SU-DHL-6 (cell line): ENCODE measurements at regions not wholly inside any gene's neighbourhood (a gene's known extent, or its start where the extent isn't known, plus 50 kb on each side); places are given as distances from the start of the nearest gene placed in this dataset.
A peak's percentile ranks its signal among the peaks of the same experiment; 100 is the strongest.

Experiments used
- H2AFZ ChIP-seq: fragments of 200-600 bp; sonication (generic); 2 replicates; pipeline ENCODE4 v1.6.1; 2014; ENCODE audit warnings: low read depth, mild to moderate bottlenecking, moderate library complexity, mixed read lengths, antibody characterized with exemption, low read length; ENCODE audit not compliant: severe bottlenecking
- H3F3A ChIP-seq: fragments of 200-600 bp; shearing (Covaris generic); 2 replicates; pipeline ENCODE4 v1.6.0; 2016; ENCODE audit warnings: antibody characterized with exemption, mild to moderate bottlenecking; ENCODE audit not compliant: insufficient read depth
- H3K27ac ChIP-seq: fragments of 200-600 bp; sonication (generic); 2 replicates; pipeline ENCODE4 v1.5.1; 2016; ENCODE audit warnings: low read depth, mild to moderate bottlenecking, low read length, moderate library complexity, mixed read lengths
- H3K27me3 ChIP-seq: fragments of 200-600 bp; sonication (generic), shearing (Covaris generic); 2 replicates; pipeline ENCODE4 v1.6.0; 2014; ENCODE audit warnings: mild to moderate bottlenecking, low read length
- H3K36me3 ChIP-seq: fragments of 200-600 bp; sonication (generic); 2 replicates; pipeline ENCODE4 v1.6.1; 2014; ENCODE audit warnings: mild to moderate bottlenecking, low read length, mixed read lengths
- H3K4me2 ChIP-seq: fragments of 300-600, 200-600 bp; shearing (Covaris generic), sonication (generic); 2 replicates; pipeline ENCODE4 v1.6.0; 2014; ENCODE audit warnings: low read length, low read depth, mild to moderate bottlenecking; ENCODE audit not compliant: poor library complexity, severe bottlenecking
- H3K4me3 ChIP-seq: fragments of 200-600 bp; sonication (generic); 2 replicates; pipeline ENCODE4 v1.5.1; 2014; ENCODE audit warnings: antibody characterized with exemption, low read length, mild to moderate bottlenecking, mixed read lengths; ENCODE audit not compliant: insufficient read depth, poor library complexity, severe bottlenecking
- H3K79me2 ChIP-seq: fragments of 200-600 bp; sonication (generic); 2 replicates; pipeline ENCODE4 v1.6.1; 2014; ENCODE audit warnings: mild to moderate bottlenecking, low read length, moderate library complexity; ENCODE audit not compliant: insufficient read depth
- H3K9ac ChIP-seq: fragments of 200-600 bp; sonication (generic); 2 replicates; pipeline ENCODE4 v1.7.0; 2014; ENCODE audit warnings: mild to moderate bottlenecking, low read length
- H3K9me2 ChIP-seq: fragments of 200-600 bp; sonication (generic); replicated peaks from 2 replicates; pipeline ENCODE4 v1.6.1; 2014; ENCODE audit warnings: low read length; ENCODE audit not compliant: insufficient read depth
- H3K9me3 ChIP-seq: fragments of 200-600 bp; sonication (generic); 2 replicates; pipeline ENCODE4 v1.6.1; 2014; ENCODE audit warnings: low read length, mixed read lengths; ENCODE audit not compliant: insufficient read depth
- H4K20me1 ChIP-seq: fragments of 200-600 bp; sonication (generic); 2 replicates; pipeline ENCODE4 v1.6.1; 2014; ENCODE audit warnings: low read depth, mild to moderate bottlenecking, antibody characterized with exemption, low read length, moderate library complexity, mixed read lengths
- CTCF ChIP-seq: fragments of 200-600 bp; sonication (generic); IDR thresholded peaks from one replicate; pipeline ENCODE4 v1.5.1; 2017; ENCODE audit warnings: antibody characterized with exemption, mild to moderate bottlenecking, low read length, moderate library complexity; ENCODE audit not compliant: insufficient read depth, poor library complexity, severe bottlenecking
- EZH2phosphoT487 ChIP-seq: fragments of 200-600 bp; sonication (generic), shearing (Covaris generic); conservative IDR thresholded peaks from 2 replicates; pipeline ENCODE4 v1.6.1; 2018; ENCODE audit warnings: mild to moderate bottlenecking, antibody characterized with exemption, low read length, moderate library complexity, mixed read lengths

GRCh38 chr21:24200052-24200451, 1407.2 kb downstream of the MRPL39 start:
- Histone ChIP-seq H2AFZ (peak overlapping the region; percentile 68), H3K9me2 (no peaks in the 10 kb centered on the region), H3K9me3 (no peaks in the 10 kb centered on the region), H3F3A (no peaks in the 10 kb centered on the region), H3K4me3 (no peak overlapping the region), H3K27me3 (no peaks in the 10 kb centered on the region), H3K4me2 (no peak overlapping the region), H4K20me1 (no peaks in the 10 kb centered on the region), H3K79me2 (no peaks in the 10 kb centered on the region), H3K36me3 (no peaks in the 10 kb centered on the region), H3K27ac (no peak overlapping the region), H3K9ac (no peak overlapping the region)
- TF ChIP-seq EZH2phosphoT487 (no peak), CTCF (no peak)

- Histone ChIP-seq H3K27me3 (no peaks in the 10 kb centered on the region), H3K27ac (no peak overlapping the region), H3K9me2 (no peaks in the 10 kb centered on the region), H3K4me2 (no peak overlapping the region), H2AFZ (no peak overlapping the region), H4K20me1 (no peaks in the 10 kb centered on the region), H3K9ac (no peak overlapping the region), H3K79me2 (no peaks in the 10 kb centered on the region), H3K9me3 (no peaks in the 10 kb centered on the region), H3K4me3 (no peak overlapping the region), H3K36me3 (no peaks in the 10 kb centered on the region), H3F3A (no peaks in the 10 kb centered on the region)
- TF ChIP-seq EZH2phosphoT487: no peak
- TF ChIP-seq CTCF: no peak
Observed at GRCh38 chr21:24197923-24198322, 1409.4 kb downstream of the MRPL39 start.

GRCh38 chr21:24197132-24197643, 1410.1 kb downstream of the MRPL39 start:
- H3K9ac ChIP-seq: no peak overlapping the region
- H2AFZ ChIP-seq: no peak overlapping the region
- H3K4me2 ChIP-seq: no peak overlapping the region
- H3K9me3 ChIP-seq: no peaks in the 10 kb centered on the region
- H3K4me3 ChIP-seq: no peak overlapping the region
- no peaks in the 10 kb centered on the region for H3K27me3 ChIP-seq
- H3K27ac ChIP-seq: no peak overlapping the region
- TF ChIP-seq EZH2phosphoT487 (no peak), CTCF (no peak)
- no peaks in the 10 kb centered on the region for H3K36me3 ChIP-seq
- no peaks in the 10 kb centered on the region for H3K79me2 ChIP-seq
- no peaks in the 10 kb centered on the region for H3K9me2 ChIP-seq
- H4K20me1 ChIP-seq: no peaks in the 10 kb centered on the region
- no peaks in the 10 kb centered on the region for H3F3A ChIP-seq
